Mesendoderm (in vitro differentiated cells): ENCODE measurements at regions not wholly inside any gene's neighbourhood (a gene's known extent, or its start where the extent isn't known, plus 50 kb on each side); places are given as distances from the start of the nearest gene placed in this dataset.
"Not testable (repeated sequence)": the region's sequence is repeated elsewhere in the genome, so short reads cannot be mapped to it uniquely, and the experiment has no call there.

Source experiments
- DNase-seq: peaks from one replicate; pipeline ENCODE4 v3.0.0; 2013
- H2AK5ac ChIP-seq: 2 replicates; pipeline ENCODE4 v1.6.1; 2013; ENCODE audit warnings: low read length, inconsistent platforms
- H2BK120ac ChIP-seq: 2 replicates; pipeline ENCODE4 v1.6.1; 2013; ENCODE audit warnings: low read depth, mild to moderate bottlenecking, low read length, moderate library complexity, mixed read lengths
- H2BK15ac ChIP-seq: replicated peaks from 2 replicates; pipeline ENCODE4 v1.6.1; 2013; ENCODE audit warnings: low read depth, mild to moderate bottlenecking, moderate library complexity
- H2BK5ac ChIP-seq: 2 replicates; pipeline ENCODE4 v1.6.1; 2013; ENCODE audit warnings: low read length, inconsistent platforms
- H3K18ac ChIP-seq: 2 replicates; pipeline ENCODE4 v1.6.1; 2013; ENCODE audit warnings: mild to moderate bottlenecking, low read length, mixed read lengths
- H3K23ac ChIP-seq: one replicate; pipeline ENCODE4 v1.6.1; 2013; ENCODE audit warnings: low read length
- H3K27ac ChIP-seq: 2 replicates; pipeline ENCODE4 v1.5.1; 2013; ENCODE audit warnings: low read depth, mild to moderate bottlenecking, inconsistent platforms, low read length, moderate library complexity
- H3K27me3 ChIP-seq: 2 replicates; pipeline ENCODE4 v1.6.1; 2013; ENCODE audit warnings: low read length, control low read depth, mild to moderate bottlenecking, inconsistent platforms; ENCODE audit not compliant: insufficient read depth, poor library complexity
- H3K36me3 ChIP-seq: 2 replicates; pipeline ENCODE4 v1.6.1; 2013; ENCODE audit warnings: low read length, inconsistent platforms; ENCODE audit not compliant: control insufficient read depth, insufficient read depth
- H3K4ac ChIP-seq: one replicate; pipeline ENCODE4 v1.6.1; 2013; ENCODE audit warnings: low read depth, mild to moderate bottlenecking, low read length, moderate library complexity
- H3K4me1 ChIP-seq: 2 replicates; pipeline ENCODE4 v1.6.1; 2013; ENCODE audit warnings: low read depth, low read length, inconsistent platforms; ENCODE audit not compliant: control insufficient read depth
- H3K4me2 ChIP-seq: 2 replicates; pipeline ENCODE4 v1.6.1; 2013; ENCODE audit warnings: low read length
- H3K4me3 ChIP-seq: 2 replicates; pipeline ENCODE4 v1.5.1; 2013; ENCODE audit warnings: mild to moderate bottlenecking, low read length
- H3K56ac ChIP-seq: one replicate; pipeline ENCODE4 v1.6.1; 2013; ENCODE audit warnings: low read length
- H3K79me1 ChIP-seq: 2 replicates; pipeline ENCODE4 v1.6.1; 2013; ENCODE audit warnings: low read length, inconsistent platforms
- H3K79me2 ChIP-seq: 2 replicates; pipeline ENCODE4 v1.6.1; 2013; ENCODE audit warnings: mild to moderate bottlenecking, low read length; ENCODE audit not compliant: control insufficient read depth, insufficient read depth
- H3K9ac ChIP-seq: 2 replicates; pipeline ENCODE4 v1.6.1; 2013; ENCODE audit warnings: low read length, inconsistent platforms
- H4K5ac ChIP-seq: one replicate; pipeline ENCODE4 v1.6.1; 2013; ENCODE audit warnings: low read length
- H4K8ac ChIP-seq: one replicate; pipeline ENCODE4 v1.6.1; 2013; ENCODE audit warnings: low read depth, mild to moderate bottlenecking, control low read depth, low read length, moderate library complexity
- WGBS: extraction: QIAGEN DNeasy Blood & Tissue Kit; methylation state at CpG from one replicate; pipeline ENCODE4 v1.1.7; 2013; ENCODE audit warnings: low lambda C conversion rate, missing lambda C conversion rate; ENCODE audit not compliant: insufficient coverage; ENCODE audit errors: extremely low coverage; 5-methylcytosine and 5-hydroxymethylcytosine counted together

GRCh38 chr4:116126794-116127193 is 958.6 kb downstream of the TRAM1L1 start:
- no peaks in the 10 kb centered on the region for H3K36me3 ChIP-seq
- no peak overlapping the region for H4K8ac ChIP-seq
- no peak overlapping the region for H3K4ac ChIP-seq
- no peaks in the 10 kb centered on the region for H3K4me1 ChIP-seq
- no peak overlapping the region for H2BK120ac ChIP-seq
- H3K4me2 ChIP-seq = no peak overlapping the region
- no peak overlapping the region for H3K27ac ChIP-seq
- DNase-seq = no peak
- H3K27me3 ChIP-seq = no peaks in the 10 kb centered on the region
- no peak overlapping the region for H3K18ac ChIP-seq
- H2BK15ac ChIP-seq = no peak overlapping the region
- H4K5ac ChIP-seq = no peak overlapping the region
- no peak overlapping the region for H3K9ac ChIP-seq
- H3K4me3 ChIP-seq = no peak overlapping the region
- no peaks in the 10 kb centered on the region for H3K79me1 ChIP-seq
- H3K79me2 ChIP-seq = no peaks in the 10 kb centered on the region
- no peak overlapping the region for H3K56ac ChIP-seq
- WGBS = no CpG with 5 or more reads among the region's 2 CpGs
- no peak overlapping the region for H3K23ac ChIP-seq
- H2BK5ac ChIP-seq = no peak overlapping the region
- H2AK5ac ChIP-seq = no peak overlapping the region

GRCh38 chr4:116122124-116122523 is 963.3 kb downstream of the TRAM1L1 start:
- Histone ChIP-seq H3K27me3 (no peaks in the 10 kb centered on the region), H3K56ac (no peak overlapping the region), H2BK5ac (no peak overlapping the region), H4K8ac (no peak overlapping the region), H3K4me3 (no peak overlapping the region), H3K27ac (no peak overlapping the region), H2AK5ac (no peak overlapping the region), H3K4ac (no peak overlapping the region), H4K5ac (no peak overlapping the region), H3K23ac (no peak overlapping the region), H3K9ac (no peak overlapping the region), H3K79me1 (no peaks in the 10 kb centered on the region), H3K36me3 (no peaks in the 10 kb centered on the region), H3K79me2 (no peaks in the 10 kb centered on the region), H2BK120ac (no peak overlapping the region), H3K4me2 (no peak overlapping the region), H2BK15ac (no peak overlapping the region), H3K18ac (no peak overlapping the region), H3K4me1 (no peaks in the 10 kb centered on the region)
- no CpG with 5 or more reads among the region's 1 CpG for WGBS
- no peak for DNase-seq

- Histone ChIP-seq H3K27ac (no peak overlapping the region), H3K36me3 (no peaks in the 10 kb centered on the region), H3K27me3 (no peaks in the 10 kb centered on the region), H3K9ac (no peak overlapping the region), H3K56ac (no peak overlapping the region), H2BK15ac (no peak overlapping the region), H4K5ac (no peak overlapping the region), H3K79me1 (no peaks in the 10 kb centered on the region), H2BK5ac (no peak overlapping the region), H3K4me1 (no peaks in the 10 kb centered on the region), H3K79me2 (no peaks in the 10 kb centered on the region), H3K18ac (no peak overlapping the region), H2BK120ac (no peak overlapping the region), H2AK5ac (no peak overlapping the region), H3K4me3 (no peak overlapping the region), H3K4ac (no peak overlapping the region), H4K8ac (no peak overlapping the region), H3K23ac (no peak overlapping the region), H3K4me2 (no peak overlapping the region)
- no CpG with 5 or more reads among the region's 3 CpGs for WGBS
- DNase-seq = no peak
Measured at GRCh38 chr4:116118221-116118620, 967.2 kb downstream of the TRAM1L1 start.

GRCh38 chr4:116112861-116113260 is 972.5 kb downstream of the TRAM1L1 start:
- H3K36me3 ChIP-seq, H3K56ac ChIP-seq, H3K9ac ChIP-seq, H4K8ac ChIP-seq, H3K79me2 ChIP-seq, H2BK120ac ChIP-seq, H3K79me1 ChIP-seq, H3K18ac ChIP-seq, H3K27me3 ChIP-seq, H3K23ac ChIP-seq, H3K4me2 ChIP-seq, H2AK5ac ChIP-seq, H4K5ac ChIP-seq, H3K4me1 ChIP-seq, DNase-seq, H2BK5ac ChIP-seq, H3K4me3 ChIP-seq, H3K27ac ChIP-seq, H3K4ac ChIP-seq, H2BK15ac ChIP-seq: not testable (repeated sequence)
- WGBS = no CpG with 5 or more reads among the region's 3 CpGs

GRCh38 chr4:116110713-116111112 is 974.7 kb downstream of the TRAM1L1 start:
- Histone ChIP-seq H3K56ac (no peak overlapping the region), H3K79me2 (no peaks in the 10 kb centered on the region), H4K8ac (no peak overlapping the region), H3K27ac (no peak overlapping the region), H2BK15ac (no peak overlapping the region), H3K4me3 (no peak overlapping the region), H3K9ac (no peak overlapping the region), H3K4me1 (no peaks in the 10 kb centered on the region), H3K4me2 (no peak overlapping the region), H3K36me3 (no peaks in the 10 kb centered on the region), H3K23ac (no peak overlapping the region), H2BK5ac (no peak overlapping the region), H2AK5ac (no peak overlapping the region), H4K5ac (no peak overlapping the region), H3K27me3 (no peaks in the 10 kb centered on the region), H3K4ac (no peak overlapping the region), H3K79me1 (no peaks in the 10 kb centered on the region), H3K18ac (no peak overlapping the region), H2BK120ac (no peak overlapping the region)
- DNase-seq = no peak
- WGBS = no CpG with 5 or more reads among the region's 3 CpGs

GRCh38 chr4:116108606-116109005 is 976.8 kb downstream of the TRAM1L1 start:
- no peak overlapping the region for H2BK5ac ChIP-seq
- no peak overlapping the region for H3K4ac ChIP-seq
- H4K5ac ChIP-seq = no peak overlapping the region
- no peaks in the 10 kb centered on the region for H3K36me3 ChIP-seq
- no peaks in the 10 kb centered on the region for H3K79me2 ChIP-seq
- no peak overlapping the region for H3K27ac ChIP-seq
- no peak overlapping the region for H3K23ac ChIP-seq
- no CpG with 5 or more reads among the region's 8 CpGs for WGBS
- H3K4me3 ChIP-seq = no peak overlapping the region
- H3K79me1 ChIP-seq = no peaks in the 10 kb centered on the region
- no peak overlapping the region for H3K18ac ChIP-seq
- no peak overlapping the region for H3K56ac ChIP-seq
- H3K9ac ChIP-seq = no peak overlapping the region
- DNase-seq = no peak
- H2AK5ac ChIP-seq = no peak overlapping the region
- H3K27me3 ChIP-seq = no peaks in the 10 kb centered on the region
- no peak overlapping the region for H2BK120ac ChIP-seq
- H2BK15ac ChIP-seq = no peak overlapping the region
- no peaks in the 10 kb centered on the region for H3K4me1 ChIP-seq
- no peak overlapping the region for H4K8ac ChIP-seq
- no peak overlapping the region for H3K4me2 ChIP-seq
